Mesendoderm (in vitro differentiated cells): ENCODE measurements at regions not wholly inside any gene's neighbourhood (a gene's known extent, or its start where the extent isn't known, plus 50 kb on each side); places are given as distances from the start of the nearest gene placed in this dataset.

ENCODE experiments used
- DNase-seq: peaks from one replicate; pipeline ENCODE4 v3.0.0; 2013
- H2AK5ac ChIP-seq: 2 replicates; pipeline ENCODE4 v1.6.1; 2013; ENCODE audit warnings: low read length, inconsistent platforms
- H2BK120ac ChIP-seq: 2 replicates; pipeline ENCODE4 v1.6.1; 2013; ENCODE audit warnings: low read depth, mild to moderate bottlenecking, low read length, moderate library complexity, mixed read lengths
- H2BK15ac ChIP-seq: replicated peaks from 2 replicates; pipeline ENCODE4 v1.6.1; 2013; ENCODE audit warnings: low read depth, mild to moderate bottlenecking, moderate library complexity
- H2BK5ac ChIP-seq: 2 replicates; pipeline ENCODE4 v1.6.1; 2013; ENCODE audit warnings: low read length, inconsistent platforms
- H3K18ac ChIP-seq: 2 replicates; pipeline ENCODE4 v1.6.1; 2013; ENCODE audit warnings: mild to moderate bottlenecking, low read length, mixed read lengths
- H3K23ac ChIP-seq: one replicate; pipeline ENCODE4 v1.6.1; 2013; ENCODE audit warnings: low read length
- H3K27ac ChIP-seq: 2 replicates; pipeline ENCODE4 v1.5.1; 2013; ENCODE audit warnings: low read depth, mild to moderate bottlenecking, inconsistent platforms, low read length, moderate library complexity
- H3K27me3 ChIP-seq: 2 replicates; pipeline ENCODE4 v1.6.1; 2013; ENCODE audit warnings: low read length, control low read depth, mild to moderate bottlenecking, inconsistent platforms; ENCODE audit not compliant: insufficient read depth, poor library complexity
- H3K36me3 ChIP-seq: 2 replicates; pipeline ENCODE4 v1.6.1; 2013; ENCODE audit warnings: low read length, inconsistent platforms; ENCODE audit not compliant: control insufficient read depth, insufficient read depth
- H3K4ac ChIP-seq: one replicate; pipeline ENCODE4 v1.6.1; 2013; ENCODE audit warnings: low read depth, mild to moderate bottlenecking, low read length, moderate library complexity
- H3K4me1 ChIP-seq: 2 replicates; pipeline ENCODE4 v1.6.1; 2013; ENCODE audit warnings: low read depth, low read length, inconsistent platforms; ENCODE audit not compliant: control insufficient read depth
- H3K4me2 ChIP-seq: 2 replicates; pipeline ENCODE4 v1.6.1; 2013; ENCODE audit warnings: low read length
- H3K4me3 ChIP-seq: 2 replicates; pipeline ENCODE4 v1.5.1; 2013; ENCODE audit warnings: mild to moderate bottlenecking, low read length
- H3K56ac ChIP-seq: one replicate; pipeline ENCODE4 v1.6.1; 2013; ENCODE audit warnings: low read length
- H3K79me1 ChIP-seq: 2 replicates; pipeline ENCODE4 v1.6.1; 2013; ENCODE audit warnings: low read length, inconsistent platforms
- H3K79me2 ChIP-seq: 2 replicates; pipeline ENCODE4 v1.6.1; 2013; ENCODE audit warnings: mild to moderate bottlenecking, low read length; ENCODE audit not compliant: control insufficient read depth, insufficient read depth
- H3K9ac ChIP-seq: 2 replicates; pipeline ENCODE4 v1.6.1; 2013; ENCODE audit warnings: low read length, inconsistent platforms
- H4K5ac ChIP-seq: one replicate; pipeline ENCODE4 v1.6.1; 2013; ENCODE audit warnings: low read length
- H4K8ac ChIP-seq: one replicate; pipeline ENCODE4 v1.6.1; 2013; ENCODE audit warnings: low read depth, mild to moderate bottlenecking, control low read depth, low read length, moderate library complexity
- WGBS: extraction: QIAGEN DNeasy Blood & Tissue Kit; methylation state at CpG from one replicate; pipeline ENCODE4 v1.1.7; 2013; ENCODE audit warnings: low lambda C conversion rate, missing lambda C conversion rate; ENCODE audit not compliant: insufficient coverage; ENCODE audit errors: extremely low coverage; 5-methylcytosine and 5-hydroxymethylcytosine counted together

DNA sequence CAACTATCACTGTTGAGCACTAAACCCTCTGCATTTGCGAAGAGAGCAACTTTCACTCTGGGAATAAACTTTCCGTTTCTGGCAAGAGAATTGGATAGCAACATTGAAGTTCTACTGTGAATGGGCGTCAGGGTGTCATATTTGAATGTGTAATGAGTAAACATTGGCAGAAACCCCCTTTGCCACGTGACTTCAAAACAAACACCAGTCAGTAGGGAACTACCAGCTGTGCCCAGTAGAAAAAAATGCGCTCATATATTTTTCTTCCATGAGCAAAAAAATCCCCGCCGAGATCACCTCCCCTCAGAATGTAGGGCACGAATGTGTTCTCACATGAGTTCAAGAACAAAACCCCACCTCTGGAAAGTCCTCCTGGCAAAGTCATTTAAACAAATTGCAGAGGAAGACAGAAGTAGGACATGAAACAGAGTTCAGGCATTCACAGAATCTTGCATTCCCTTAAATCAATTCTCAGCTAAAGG is 80.6 kb downstream of the BTG1 start:
- Histone ChIP-seq H2BK15ac (no peak overlapping the region), H3K4ac (no peak overlapping the region), H2AK5ac (no peak overlapping the region), H3K79me1 (no peaks in the 10 kb centered on the region), H2BK120ac (no peak overlapping the region), H4K5ac (no peak overlapping the region), H3K27me3 (no peaks in the 10 kb centered on the region), H3K56ac (no peak overlapping the region), H3K36me3 (no peaks in the 10 kb centered on the region), H3K4me2 (no peak overlapping the region), H3K18ac (no peak overlapping the region), H2BK5ac (no peak overlapping the region), H3K79me2 (no peaks in the 10 kb centered on the region), H3K9ac (no peak overlapping the region), H3K23ac (no peak overlapping the region), H3K4me3 (no peak overlapping the region), H4K8ac (no peak overlapping the region), H3K4me1 (no peaks in the 10 kb centered on the region), H3K27ac (no peak overlapping the region)
- WGBS, result 100% methylated on average over 1 of the region's 8 CpGs
- no peak for DNase-seq

DNA sequence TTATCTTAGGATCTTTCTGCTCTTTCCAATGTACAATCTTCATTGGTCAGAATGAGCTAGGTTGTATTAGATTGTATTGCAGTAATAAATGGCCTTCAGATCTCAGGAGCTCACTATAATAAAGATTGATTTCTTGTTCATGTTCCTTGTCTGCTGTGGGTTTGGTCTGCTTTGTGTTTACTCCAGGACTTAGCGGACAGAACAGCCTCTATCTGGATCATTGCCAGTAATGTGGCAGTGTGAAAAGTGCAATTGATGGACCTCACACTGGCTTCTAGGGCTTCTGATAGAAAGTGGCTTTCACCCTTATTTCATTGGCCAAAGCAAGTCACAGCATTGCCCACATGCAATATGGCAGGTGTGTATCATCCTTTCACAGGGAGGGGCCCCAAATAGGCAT is 81.2 kb downstream of the BTG1 start:
- H3K4me3 ChIP-seq, result no peak overlapping the region
- DNase-seq, result no peak
- no peaks in the 10 kb centered on the region for H3K4me1 ChIP-seq
- no peak overlapping the region for H3K56ac ChIP-seq
- H3K79me2 ChIP-seq, result no peaks in the 10 kb centered on the region
- no peak overlapping the region for H3K18ac ChIP-seq
- no peak overlapping the region for H3K27ac ChIP-seq
- no peak overlapping the region for H3K23ac ChIP-seq
- H4K8ac ChIP-seq, result no peak overlapping the region
- H4K5ac ChIP-seq, result no peak overlapping the region
- H2AK5ac ChIP-seq, result no peak overlapping the region
- no peak overlapping the region for H3K4ac ChIP-seq
- H2BK120ac ChIP-seq, result no peak overlapping the region
- no peaks in the 10 kb centered on the region for H3K27me3 ChIP-seq
- H2BK5ac ChIP-seq, result no peak overlapping the region
- H3K36me3 ChIP-seq, result no peaks in the 10 kb centered on the region
- WGBS, result no CpG with 5 or more reads among the region's 1 CpG
- H3K79me1 ChIP-seq, result no peaks in the 10 kb centered on the region
- H3K4me2 ChIP-seq, result no peak overlapping the region
- no peak overlapping the region for H2BK15ac ChIP-seq
- H3K9ac ChIP-seq, result no peak overlapping the region

GRCh38 chr12:92063641-92064040 is 82.0 kb downstream of the BTG1 start:
- no peak overlapping the region for H3K56ac ChIP-seq
- DNase-seq, result no peak
- no peak overlapping the region for H4K5ac ChIP-seq
- no peaks in the 10 kb centered on the region for H3K4me1 ChIP-seq
- H4K8ac ChIP-seq, result no peak overlapping the region
- H3K4me3 ChIP-seq, result no peak overlapping the region
- H2BK120ac ChIP-seq, result no peak overlapping the region
- H3K79me1 ChIP-seq, result no peaks in the 10 kb centered on the region
- H3K27me3 ChIP-seq, result no peaks in the 10 kb centered on the region
- no peaks in the 10 kb centered on the region for H3K79me2 ChIP-seq
- H3K4ac ChIP-seq, result no peak overlapping the region
- no peak overlapping the region for H3K4me2 ChIP-seq
- no CpG with 5 or more reads among the region's 3 CpGs for WGBS
- H3K36me3 ChIP-seq, result no peaks in the 10 kb centered on the region
- no peak overlapping the region for H3K23ac ChIP-seq
- H2AK5ac ChIP-seq, result no peak overlapping the region
- no peak overlapping the region for H3K18ac ChIP-seq
- no peak overlapping the region for H2BK5ac ChIP-seq
- no peak overlapping the region for H3K27ac ChIP-seq
- H2BK15ac ChIP-seq, result no peak overlapping the region
- no peak overlapping the region for H3K9ac ChIP-seq

- no peak for DNase-seq
- no peak overlapping the region for H3K4ac ChIP-seq
- no CpG with 5 or more reads among the region's 6 CpGs for WGBS
Measured at GRCh38 chr12:92062539-92063493, 82.8 kb downstream of the BTG1 start.

DNA sequence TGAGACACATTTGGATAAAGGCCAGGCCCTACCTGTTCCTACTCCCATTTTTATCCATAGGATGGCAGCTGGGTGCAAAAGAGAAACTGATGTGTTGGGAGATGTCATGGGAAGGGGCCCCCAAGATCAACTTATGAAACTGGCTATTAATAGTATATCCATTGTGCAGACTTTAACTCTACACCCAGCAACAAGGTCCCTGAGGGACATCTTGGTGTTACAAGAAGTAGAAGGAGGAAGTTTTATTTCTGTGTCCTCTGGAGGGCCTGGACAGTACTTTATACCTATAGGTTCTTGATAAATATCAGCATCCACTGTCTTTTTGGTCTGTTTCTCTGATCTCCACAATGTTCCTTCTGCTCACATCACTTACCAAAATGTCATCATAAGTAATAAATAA is 84.6 kb downstream of the BTG1 start:
- H3K79me1 ChIP-seq, result no peaks in the 10 kb centered on the region
- no peaks in the 10 kb centered on the region for H3K79me2 ChIP-seq
- no peak overlapping the region for H3K4ac ChIP-seq

More at GRCh38 chr12:92062539-92063493, 82.8 kb downstream of the BTG1 start:
- H3K56ac ChIP-seq, result no peak overlapping the region
- H2BK15ac ChIP-seq, result no peak overlapping the region
- no peak overlapping the region for H3K4me3 ChIP-seq
- no peaks in the 10 kb centered on the region for H3K79me2 ChIP-seq
- no peak overlapping the region for H4K8ac ChIP-seq
- H2BK120ac ChIP-seq, result no peak overlapping the region
- H3K9ac ChIP-seq, result no peak overlapping the region
- H3K4me2 ChIP-seq, result no peak overlapping the region
- no peak overlapping the region for H2BK5ac ChIP-seq
- no peak overlapping the region for H3K18ac ChIP-seq
- no peak overlapping the region for H3K23ac ChIP-seq
- no peaks in the 10 kb centered on the region for H3K79me1 ChIP-seq
- no peaks in the 10 kb centered on the region for H3K27me3 ChIP-seq
- H4K5ac ChIP-seq, result no peak overlapping the region
- no peaks in the 10 kb centered on the region for H3K36me3 ChIP-seq
- no peak overlapping the region for H2AK5ac ChIP-seq
- no peak overlapping the region for H3K27ac ChIP-seq
- H3K4me1 ChIP-seq, result no peaks in the 10 kb centered on the region

More for the DNA sequence above, 84.6 kb downstream of the BTG1 start:
- Histone ChIP-seq H3K4me2 (no peak overlapping the region), H3K27me3 (no peaks in the 10 kb centered on the region), H3K56ac (no peak overlapping the region), H4K8ac (no peak overlapping the region), H3K36me3 (no peaks in the 10 kb centered on the region), H2BK15ac (peak overlapping the region; percentile 36), H3K18ac (no peak overlapping the region), H3K23ac (no peak overlapping the region), H2BK120ac (no peak overlapping the region), H2BK5ac (no peak overlapping the region), H3K4me3 (no peak overlapping the region), H3K9ac (no peak overlapping the region), H4K5ac (no peak overlapping the region), H2AK5ac (no peak overlapping the region), H3K27ac (no peak overlapping the region), H3K4me1 (no peaks in the 10 kb centered on the region)
- DNase-seq, result no peak
